HL-60 (cell line): ENCODE measurements at regions not wholly inside any gene's neighbourhood (a gene's known extent, or its start where the extent isn't known, plus 50 kb on each side); places are given as distances from the start of the nearest gene placed in this dataset.

ENCODE experiments used
- CTCF ChIP-seq: IDR thresholded peaks from one replicate; pipeline ENCODE4 v1.5.1; 2011; ENCODE audit warnings: low read length, control low read depth, inconsistent platforms; ENCODE audit not compliant: insufficient read depth
- GABPA ChIP-seq: IDR thresholded peaks from 2 replicates; pipeline ENCODE4 v1.6.1; 2012; ENCODE audit warnings: low read depth
- POLR2AphosphoS5 ChIP-seq: IDR thresholded peaks from 2 replicates; pipeline ENCODE4 v1.6.1; 2012; ENCODE audit warnings: low read depth
- REST ChIP-seq: IDR thresholded peaks from 2 replicates; pipeline ENCODE4 v1.6.1; 2012; ENCODE audit warnings: low read depth; ENCODE audit not compliant: insufficient replicate concordance

- no peak for TF ChIP-seq CTCF
- no peak for TF ChIP-seq REST
- TF ChIP-seq GABPA: no peak
- TF ChIP-seq POLR2AphosphoS5: no peak
Measured at GRCh38 chr13:33739254-33739653, 78.7 kb upstream of the RFC3 start.
